ENCODE measurements at regions not wholly inside any gene's neighbourhood (a gene's known extent, or its start where the extent isn't known, plus 50 kb on each side); places are given as distances from the start of the nearest gene placed in this dataset.
"Not testable (repeated sequence)": the region's sequence is repeated elsewhere in the genome, so short reads cannot be mapped to it uniquely, and the experiment has no call there.

- TF ChIP-seq REST (IDR thresholded peaks at IDR 0.05; ENCODE audit: low read depth) (no peak), ATF3 (IDR thresholded peaks at IDR 0.05) (no peak), CBX3 (IDR thresholded peaks at IDR 0.05; ENCODE audit: low read depth) (no peak), FOSL1 (IDR thresholded peaks at IDR 0.05; ENCODE audit: low read depth) (no peak), JUND (IDR thresholded peaks at IDR 0.05) (no peak), ZNF274 (IDR thresholded peaks at IDR 0.05; ENCODE audit: low read depth, low read length) (no peak), EZH2 (IDR thresholded peaks at IDR 0.05) (no peak)
These were observed 94.8 kb downstream of the SOX1 start (continued) for GRCh38 chr13:112161521-112162301.

- H3K27ac ChIP-seq (ENCODE audit: low read depth, low read length); H4K20me1 ChIP-seq (ENCODE audit: insufficient read depth); H3K4me1 ChIP-seq (ENCODE audit: control insufficient read depth in 1 of 2, insufficient read depth in 2 of 2, low read length in 2 of 2); H2AFZ ChIP-seq (ENCODE audit: low read depth, low read length, poor library complexity, severe bottlenecking); H3K36me3 ChIP-seq (ENCODE audit: control insufficient read depth in 1 of 2, insufficient read depth in 2 of 2, low read length in 2 of 2); BruUV-seq (replicated peaks); intact Hi-C loops (cut with micrococcal nuclease); H3K9me3 ChIP-seq (ENCODE audit: control insufficient read depth in 1 of 2, insufficient read depth in 1 of 2, low read depth in 1 of 2, low read length in 2 of 2); H3K27me3 ChIP-seq (ENCODE audit: insufficient read depth, low read length); CTCF ChIA-PET; DNase-seq (ENCODE audit: low read depth, low spot score); H3K9me2 ChIP-seq (ENCODE audit: insufficient read depth); H3K4me2 ChIP-seq (ENCODE audit: low read length); H3K4me3 ChIP-seq (replicated peaks in 1 of 2; ENCODE audit: low read depth in 1 of 2, low read length in 2 of 2); POLR2A ChIA-PET; H3K9ac ChIP-seq (ENCODE audit: low read length); ATAC-seq; RAD21 ChIA-PET (ENCODE audit: low non-redundant PET in 1 of 2, low total read pairs in 2 of 2, uncharacterized antibody in 2 of 2, unreplicated experiment in 2 of 2); H3K79me2 ChIP-seq (ENCODE audit: insufficient read depth, low read length): not testable (repeated sequence)
These were observed 97.0 kb downstream of the SOX1 start for GRCh38 chr13:112163691-112164660.
